NCI-H446 treated with DMSO at 0.1 percent for 48 hours (cell line): ENCODE measurements at regions not wholly inside any gene's neighbourhood (a gene's known extent, or its start where the extent isn't known, plus 50 kb on each side); places are given as distances from the start of the nearest gene placed in this dataset.
"Not testable (repeated sequence)": the region's sequence is repeated elsewhere in the genome, so short reads cannot be mapped to it uniquely, and the experiment has no call there.

Source experiments
- DNase-seq: peaks from one replicate; lab custom pipeline; 2025; lab: John Stamatoyannopoulos, UW

GRCh38 chr4:96429657-96430056 lies 589.8 kb downstream of the PDHA2 start:
- DNase-seq = no peak

GRCh38 chr4:96431094-96431493 lies 591.2 kb downstream of the PDHA2 start:
- DNase-seq = no peak

GRCh38 chr4:96448315-96448872 lies 608.5 kb downstream of the PDHA2 start:
- no peak for DNase-seq

GRCh38 chr4:96455045-96455720 lies 615.3 kb downstream of the PDHA2 start:
- no peak for DNase-seq

GRCh38 chr4:96458031-96458430 lies 618.1 kb downstream of the PDHA2 start:
- DNase-seq = not testable (repeated sequence)

- DNase-seq = no peak
These were observed 619.2 kb downstream of the PDHA2 start for GRCh38 chr4:96459105-96459504.

GRCh38 chr4:96465834-96466233 lies 625.9 kb downstream of the PDHA2 start:
- no peak for DNase-seq

GRCh38 chr4:96471956-96472867 lies 632.3 kb downstream of the PDHA2 start:
- no peak for DNase-seq

GRCh38 chr4:96473246-96473645 lies 633.4 kb downstream of the PDHA2 start:
- DNase-seq = no peak

GRCh38 chr4:96483308-96484030 lies 643.6 kb downstream of the PDHA2 start:
- DNase-seq = no peak

- DNase-seq = no peak
These were observed 646.7 kb downstream of the PDHA2 start for GRCh38 chr4:96486563-96486962.

GRCh38 chr4:96497621-96498020 lies 657.7 kb downstream of the PDHA2 start:
- DNase-seq = no peak

GRCh38 chr4:96504386-96504785 lies 664.5 kb downstream of the PDHA2 start:
- DNase-seq = no peak

- DNase-seq = no peak
These were observed 669.3 kb downstream of the PDHA2 start for GRCh38 chr4:96509039-96509741.

GRCh38 chr4:96519291-96519690 lies 679.4 kb downstream of the PDHA2 start:
- DNase-seq = no peak

- DNase-seq = no peak
These were observed 681.2 kb downstream of the PDHA2 start for GRCh38 chr4:96521046-96521536.

GRCh38 chr4:96523611-96524010 lies 683.7 kb downstream of the PDHA2 start:
- DNase-seq = no peak

- DNase-seq = no peak
These were observed 684.5 kb downstream of the PDHA2 start for GRCh38 chr4:96524311-96524875.

- DNase-seq = no peak
These were observed 686.0 kb downstream of the PDHA2 start for GRCh38 chr4:96525898-96526297.

GRCh38 chr4:96526625-96527024 lies 686.7 kb downstream of the PDHA2 start:
- DNase-seq = no peak

GRCh38 chr4:96531836-96532235 lies 691.9 kb downstream of the PDHA2 start:
- no peak for DNase-seq
